ENCODE measurements at regions not wholly inside any gene's neighbourhood (a gene's known extent, or its start where the extent isn't known, plus 50 kb on each side); places are given as distances from the start of the nearest gene placed in this dataset.

GRCh38 chr4:137901114-137901513 is 341.0 kb downstream of the SLC7A11 start:
- no peak for TF ChIP-seq POLR2A (IDR thresholded peaks at IDR 0.05)
- TF ChIP-seq CTCF (IDR thresholded peaks at IDR 0.05 in 8 of 11, conservative IDR thresholded peaks at IDR 0.05 in 3 of 11): no peak
- TF ChIP-seq POLR2AphosphoS5 (IDR thresholded peaks at IDR 0.05): no peak
